ENCODE measurements at regions not wholly inside any gene's neighbourhood (a gene's known extent, or its start where the extent isn't known, plus 50 kb on each side); places are given as distances from the start of the nearest gene placed in this dataset.

- no peak overlapping the region for H3K27ac Mint-ChIP-seq
- TF ChIP-seq NANOG (IDR thresholded peaks at IDR 0.05; ENCODE audit: borderline replicate concordance): no peak
- no peak for TF ChIP-seq EZH2 (IDR thresholded peaks at IDR 0.05; ENCODE audit: low read depth, unreplicated experiment)
- no peak for TF ChIP-seq ZNF114 (CRISPR knock-in tag; IDR thresholded peaks at IDR 0.05)
- no peak for TF ChIP-seq ETS1 (IDR thresholded peaks at IDR 0.05)
- no peak for TF ChIP-seq CTCF (conservative IDR thresholded peaks at IDR 0.05; ENCODE audit: low read depth in 2 of 2)
- TF ChIP-seq STAT1 (IDR thresholded peaks at IDR 0.05; ENCODE audit: unreplicated experiment): no peak
- no peak for TF ChIP-seq POLR2AphosphoS5 (IDR thresholded peaks at IDR 0.05; ENCODE audit: low read depth)
- no peak for TF ChIP-seq ZNF462 (CRISPR knock-in tag; IDR thresholded peaks at IDR 0.05)
- no peak for TF ChIP-seq EZH2phosphoT487 (IDR thresholded peaks at IDR 0.05; ENCODE audit: unreplicated experiment)
- no peak for TF ChIP-seq REST (IDR thresholded peaks at IDR 0.05; ENCODE audit: unreplicated experiment)
- TF ChIP-seq ZNF331 (CRISPR knock-in tag; IDR thresholded peaks at IDR 0.05; ENCODE audit: low read depth): no peak
- no peak for TF ChIP-seq CREB1 (CRISPR knock-in tag; IDR thresholded peaks at IDR 0.05; ENCODE audit: low read depth)
- no peak for TF ChIP-seq JUNB (IDR thresholded peaks at IDR 0.05; ENCODE audit: unreplicated experiment)
- H3K4me2 ChIP-seq: no peak overlapping the region
- no peak overlapping the region for H3K4me3 Mint-ChIP-seq
- no peak overlapping the region for H2AFZ ChIP-seq
- H3K36me3 ChIP-seq (ENCODE audit: insufficient read depth): no peaks in the 10 kb centered on the region
- no peaks in the 10 kb centered on the region for H3K9me2 ChIP-seq (ENCODE audit: insufficient read depth)
- DNase-seq (ENCODE audit: low spot score) (no peak), ATAC-seq (no peak)
- H3F3A ChIP-seq (replicated peaks; ENCODE audit: low read depth): no peaks in the 10 kb centered on the region
- no peak overlapping the region for H3K27ac ChIP-seq (ENCODE audit: low read depth)
- peaks cover 11% of the 10 kb centered on the region for H3K27me3 Mint-ChIP-seq (ENCODE audit: insufficient read depth, low read depth, poor library complexity)
- H3K27me3 ChIP-seq (ENCODE audit: insufficient read depth): no peaks in the 10 kb centered on the region
- peaks cover 5% of the 10 kb centered on the region; the same call in 2 of the 3 replicates for H3K4me1 Mint-ChIP-seq
- no peaks in the 10 kb centered on the region for H3K79me2 ChIP-seq (replicated peaks; ENCODE audit: insufficient read depth)
- no peaks in the 10 kb centered on the region for H3K4me1 ChIP-seq (ENCODE audit: insufficient read depth)
- H3K4me3 ChIP-seq: no peak overlapping the region
- H4K20me1 ChIP-seq (replicated peaks; ENCODE audit: insufficient read depth): no peaks in the 10 kb centered on the region
- no peaks in the 10 kb centered on the region for H3K9me3 Mint-ChIP-seq
- no peaks in the 10 kb centered on the region for H3K36me3 Mint-ChIP-seq (ENCODE audit: low read depth)
Observed at GRCh38 chr3:13123013-13123654, 49.9 kb upstream of the IQSEC1 start.
